Stimulated activated CD8-positive, alpha-beta memory T cell treated with anti-CD3 and anti-CD28 coated beads, Interleukin-4, amount 100 ng/mL, for 24 hours (primary cell): ENCODE measurements at regions not wholly inside any gene's neighbourhood (a gene's known extent, or its start where the extent isn't known, plus 50 kb on each side); places are given as distances from the start of the nearest gene placed in this dataset.

ENCODE experiments used
- DNase-seq: peaks from one replicate; pipeline ENCODE4 v3.0.0-alpha.2; 2020; ENCODE audit warnings: low read depth

DNA sequence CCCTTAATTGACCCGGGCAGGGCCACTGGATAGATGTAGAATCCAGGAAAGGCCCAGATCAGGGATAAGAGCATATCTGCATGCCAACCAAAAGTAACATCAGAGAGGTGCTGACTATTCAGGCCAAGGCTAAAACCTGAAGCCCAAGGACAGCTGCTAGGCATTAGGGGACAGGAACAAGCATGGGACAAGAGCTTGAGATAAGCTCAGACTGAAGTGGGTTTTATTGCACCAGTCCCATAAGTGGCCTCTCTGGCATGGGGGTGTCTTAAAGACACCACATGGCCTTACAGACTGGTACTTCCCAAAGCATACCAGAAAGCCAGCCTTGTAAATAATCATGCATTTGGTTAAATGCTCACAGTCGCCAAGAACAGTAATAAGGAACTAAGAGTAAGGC, 376.1 kb downstream of the FBXW7 start:
- no peak for DNase-seq

GRCh38 chr4:152158225-152158624, 377.7 kb downstream of the FBXW7 start:
- DNase-seq: no peak

DNA sequence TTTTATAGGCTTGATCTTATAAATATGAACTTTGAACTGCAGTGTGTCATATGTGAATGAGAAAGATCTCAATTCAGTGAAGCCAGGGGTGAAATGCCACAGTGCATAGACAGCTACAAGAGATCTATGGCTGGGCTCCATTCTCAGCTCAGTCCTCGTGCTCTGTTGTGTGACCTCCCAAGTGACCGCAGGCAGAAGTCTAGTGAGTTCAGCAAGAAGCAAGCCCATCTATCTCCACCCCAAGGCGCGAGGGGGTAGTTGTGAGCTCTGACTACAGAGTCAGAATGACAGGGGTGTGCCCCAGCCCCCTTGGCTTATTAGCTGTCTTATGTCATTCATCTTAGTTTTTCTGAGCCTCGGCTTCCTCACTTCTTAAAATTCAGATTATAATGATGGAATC, 378.3 kb downstream of the FBXW7 start:
- no peak for DNase-seq

- DNase-seq: no peak
These were observed 379.4 kb downstream of the FBXW7 start for GRCh38 chr4:152156442-152156841.

GRCh38 chr4:152155070-152155469, 380.8 kb downstream of the FBXW7 start:
- no peak for DNase-seq

DNA sequence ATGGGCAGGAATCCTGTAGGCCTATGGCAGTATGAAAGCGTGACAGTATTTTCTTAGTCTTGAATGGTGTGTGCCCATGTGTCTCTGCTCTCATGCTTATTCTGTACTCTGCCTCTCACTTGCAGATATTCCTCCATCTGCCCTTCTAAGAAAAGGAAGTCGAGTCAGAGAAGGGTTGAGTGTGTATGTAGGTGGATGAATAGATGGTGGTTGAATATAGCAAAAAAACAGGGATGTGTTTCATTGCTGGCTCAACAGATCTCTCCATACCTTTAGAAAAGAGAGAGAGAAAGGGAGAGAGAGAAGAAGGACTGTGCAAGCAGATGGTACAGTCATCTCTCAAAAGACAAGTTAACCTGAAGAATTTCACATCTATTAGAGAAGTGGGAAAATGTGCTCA, 381.5 kb downstream of the FBXW7 start:
- DNase-seq: no peak

- no peak for DNase-seq
These were observed 382.2 kb downstream of the FBXW7 start for GRCh38 chr4:152153476-152154270.

DNA sequence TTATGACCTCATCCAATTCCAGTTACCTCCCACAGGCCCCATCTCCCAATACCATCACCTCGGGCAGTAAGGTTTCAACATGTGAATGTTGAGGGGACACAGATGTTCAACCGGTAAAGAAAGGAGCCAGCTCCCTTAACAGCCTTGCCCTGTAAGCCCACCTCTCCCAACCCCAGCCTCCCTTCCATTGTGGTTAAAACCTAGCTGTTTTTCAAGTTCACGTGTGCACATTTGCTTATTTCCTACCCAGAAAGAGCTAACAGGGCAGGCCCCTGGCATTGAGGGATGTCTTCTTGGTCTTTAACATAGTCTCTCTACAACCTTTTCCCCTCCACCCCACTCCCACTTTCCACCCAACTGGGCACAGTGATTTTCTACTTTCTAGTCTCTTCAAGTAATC, 385.7 kb downstream of the FBXW7 start:
- no peak for DNase-seq

DNA sequence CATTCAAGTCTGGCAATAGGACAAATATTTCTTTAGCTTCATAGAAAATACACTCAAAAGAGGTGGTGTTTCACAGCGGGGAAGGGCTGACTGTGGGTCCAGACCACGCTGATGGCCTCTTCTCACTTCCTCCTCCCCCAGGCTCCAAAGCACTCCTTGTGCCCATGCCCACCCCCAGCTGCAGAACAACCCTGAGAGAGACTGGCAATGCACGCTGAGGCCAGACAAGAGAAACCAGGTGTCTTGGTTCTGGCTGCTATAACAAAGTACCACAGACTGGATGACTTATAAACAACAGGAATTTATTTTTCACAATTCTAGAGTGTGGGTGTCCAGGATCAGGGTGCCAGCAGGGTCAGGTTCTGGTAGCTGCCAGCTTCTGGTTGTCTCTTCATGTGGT, 386.1 kb downstream of the FBXW7 start:
- no peak for DNase-seq

GRCh38 chr4:152148057-152148456, 387.2 kb upstream of the GATB start:
- DNase-seq: no peak

- no peak for DNase-seq
These were observed 385.4 kb upstream of the GATB start for GRCh38 chr4:152146244-152146643.

GRCh38 chr4:152143806-152144205, 383.0 kb upstream of the GATB start:
- no peak for DNase-seq

GRCh38 chr4:152138451-152138850, 377.6 kb upstream of the GATB start:
- DNase-seq: no peak

GRCh38 chr4:152132776-152133175, 372.0 kb upstream of the GATB start:
- no peak for DNase-seq

DNA sequence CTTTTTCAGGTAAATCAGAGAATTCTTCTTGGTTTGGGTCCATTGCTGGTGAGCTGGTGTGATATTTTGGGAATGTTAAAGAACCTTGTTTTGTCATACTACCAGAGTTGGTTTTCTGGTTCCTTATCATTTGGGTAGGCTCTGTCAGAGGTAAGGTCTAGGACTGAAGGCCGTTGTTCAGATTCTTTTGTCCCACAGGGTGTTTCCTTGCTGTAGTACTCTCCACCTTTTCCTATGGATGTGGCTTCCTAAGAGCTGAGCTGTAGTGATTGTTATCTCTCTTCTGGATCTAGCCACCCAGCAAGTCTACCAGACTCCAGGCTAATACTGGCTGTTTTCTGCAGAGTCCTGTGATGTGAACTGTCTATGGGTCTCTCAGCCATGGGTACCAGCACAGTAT, 367.5 kb upstream of the GATB start:
- DNase-seq: no peak

- no peak for DNase-seq
These were observed 365.4 kb upstream of the GATB start for GRCh38 chr4:152126238-152126637.

GRCh38 chr4:152118819-152119553, 358.2 kb upstream of the GATB start:
- no peak for DNase-seq

DNA sequence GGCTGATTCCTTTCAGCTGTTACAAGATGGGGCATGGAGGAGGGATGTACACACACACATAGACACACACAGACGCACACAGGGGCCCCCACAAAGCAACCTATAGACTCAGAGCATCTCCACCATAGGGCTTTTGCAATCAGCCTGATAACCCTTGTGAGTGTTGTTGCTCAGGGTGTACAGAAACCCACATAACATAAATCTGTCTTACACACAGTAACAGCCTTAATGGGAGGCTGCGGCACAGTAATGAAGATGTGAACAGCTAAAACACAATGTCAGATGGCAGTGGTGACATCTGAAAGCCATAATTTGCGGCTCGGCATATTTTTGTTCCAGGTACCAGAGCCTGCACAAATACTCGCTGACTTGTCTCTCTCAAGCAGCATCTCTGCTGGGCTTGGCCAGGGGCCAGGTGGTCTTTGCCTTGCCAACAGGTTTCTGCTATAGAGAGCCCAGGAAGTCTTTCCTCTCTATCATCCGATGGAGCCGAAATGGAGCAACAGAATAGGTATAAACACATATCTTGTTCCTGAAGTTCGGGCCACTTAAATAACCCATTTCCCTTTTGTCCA, 357.2 kb upstream of the GATB start:
- no peak for DNase-seq

- no peak for DNase-seq
These were observed 356.7 kb upstream of the GATB start for GRCh38 chr4:152117520-152117919.

DNA sequence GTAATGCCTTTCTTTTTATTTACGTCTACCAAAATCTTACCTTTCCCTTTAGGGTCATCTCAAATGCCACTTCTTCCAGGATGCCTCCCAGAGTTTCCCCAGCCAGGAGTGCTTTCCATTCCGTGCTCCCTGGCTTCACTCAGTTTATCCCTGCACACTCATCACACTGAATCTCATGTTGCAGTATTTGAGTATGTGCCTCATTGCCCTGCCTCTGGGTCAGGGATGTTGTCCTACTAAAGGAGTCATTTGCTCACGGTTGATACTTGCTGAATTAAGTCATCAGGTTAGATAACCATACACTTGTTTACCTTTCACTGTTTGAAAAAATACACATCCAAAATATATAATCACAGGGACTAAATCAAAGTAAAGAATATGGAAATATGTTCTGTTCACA, 356.2 kb upstream of the GATB start:
- no peak for DNase-seq

DNA sequence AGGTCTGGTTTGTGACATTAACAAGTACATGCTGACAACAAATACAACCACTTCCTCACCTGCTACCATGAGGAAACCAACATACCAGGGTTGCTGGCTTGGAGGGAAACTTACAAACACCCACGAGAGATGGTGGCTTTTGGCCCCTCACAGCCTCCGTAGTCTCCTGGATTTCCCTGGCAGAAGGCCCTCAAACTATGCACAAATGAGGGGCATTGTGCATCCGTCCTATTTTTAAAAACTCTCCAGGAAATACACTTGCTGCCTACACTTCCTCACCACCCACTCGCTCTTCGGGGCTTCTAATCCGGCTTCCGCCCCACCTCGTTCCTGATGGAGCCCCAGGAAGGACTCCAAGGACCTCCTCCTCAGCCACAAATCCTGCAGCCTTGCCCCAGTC, 355.0 kb upstream of the GATB start:
- DNase-seq: peak; percentile 22

DNA sequence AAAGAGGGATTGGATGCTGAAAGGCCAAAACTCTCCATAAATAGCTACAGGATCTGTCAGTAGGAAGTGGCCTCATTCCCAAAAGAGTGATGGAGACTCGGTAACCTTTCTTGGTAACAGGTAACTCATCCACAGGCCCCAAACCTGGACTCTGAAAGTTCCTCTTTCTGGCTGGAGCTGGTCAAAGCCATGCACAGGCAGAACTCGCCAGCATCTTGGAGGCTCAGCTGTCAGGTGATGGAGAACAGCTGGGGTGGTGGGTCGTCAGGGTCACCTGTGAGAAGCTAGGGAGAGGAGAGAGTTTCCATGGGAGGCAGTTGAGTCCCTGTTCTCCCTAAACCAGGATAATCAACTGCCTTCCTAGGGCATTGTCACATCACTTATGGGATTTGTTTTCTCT, 354.3 kb upstream of the GATB start:
- no peak for DNase-seq

DNA sequence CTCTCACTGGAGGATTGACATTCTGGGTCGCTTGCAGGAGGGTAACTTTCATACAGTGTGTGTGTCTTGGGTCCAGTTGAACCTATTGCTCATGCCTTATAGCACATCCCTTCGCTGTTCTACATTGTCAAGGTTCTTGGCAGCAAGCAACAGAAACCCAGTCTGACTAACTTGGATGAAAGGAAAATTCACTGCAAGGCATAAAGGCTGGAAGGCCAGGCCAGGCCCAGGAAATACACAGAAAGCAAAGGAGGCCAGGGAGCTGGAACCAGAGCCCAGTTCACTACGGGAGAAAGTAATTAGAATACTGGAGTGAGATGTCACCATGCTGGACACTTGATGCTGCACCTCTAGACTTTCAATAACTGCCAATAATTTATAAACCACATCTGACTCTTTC, 353.8 kb upstream of the GATB start:
- no peak for DNase-seq
